ENCODE measurements at regions not wholly inside any gene's neighbourhood (a gene's known extent, or its start where the extent isn't known, plus 50 kb on each side); places are given as distances from the start of the nearest gene placed in this dataset.

GRCh38 chr1:199724049-199724448 lies 303.5 kb upstream of the NR5A2 start:
- no peak for DNase-seq
- TF ChIP-seq CTCF (IDR thresholded peaks at IDR 0.05) (no peak), POLR2A (IDR thresholded peaks at IDR 0.05) (no peak)
- 96 to 97% methylated on average over 1 of the region's 1 CpG for WGBS, 2 donors
- Histone ChIP-seq H3K4me3 (replicated peaks in 1 of 3) (no peak overlapping the region), H3K27me3 (no peaks in the 10 kb centered on the region), H3K9me3 (no peaks in the 10 kb centered on the region), H3K36me3 (no peaks in the 10 kb centered on the region), H3K4me1 (no peaks in the 10 kb centered on the region), H3K27ac (no peak overlapping the region)
- intact Hi-C loops (cut with DNase I), result no loop called here

GRCh38 chr1:199725002-199725565 lies 302.4 kb upstream of the NR5A2 start:
- no peaks in the 10 kb centered on the region for H3K4me1 ChIP-seq
- no peak for DNase-seq
- no peaks in the 10 kb centered on the region for H3K27me3 ChIP-seq
- no peak overlapping the region for H3K27ac ChIP-seq
- H3K9me3 ChIP-seq, result no peaks in the 10 kb centered on the region
- no peaks in the 10 kb centered on the region for H3K36me3 ChIP-seq
- H3K4me3 ChIP-seq (replicated peaks in 1 of 3), result no peak overlapping the region
- 72 to 84% methylated on average over 3 of the region's 3 CpGs for WGBS, 2 donors
- intact Hi-C loops (cut with DNase I), result no loop called here
- TF ChIP-seq POLR2A (IDR thresholded peaks at IDR 0.05), result no peak
- no peak for TF ChIP-seq CTCF (IDR thresholded peaks at IDR 0.05)

- WGBS, 2 donors, result 96% methylated on average over 2 of the region's 2 CpGs
- Histone ChIP-seq H3K9me3 (no peaks in the 10 kb centered on the region), H3K4me1 (no peaks in the 10 kb centered on the region), H3K4me3 (replicated peaks in 1 of 3) (no peak overlapping the region), H3K36me3 (no peaks in the 10 kb centered on the region), H3K27me3 (no peaks in the 10 kb centered on the region), H3K27ac (no peak overlapping the region)
- TF ChIP-seq POLR2A (IDR thresholded peaks at IDR 0.05), result no peak
- no peak for TF ChIP-seq CTCF (IDR thresholded peaks at IDR 0.05)
- intact Hi-C loops (cut with DNase I), result no loop called here
- DNase-seq, result no peak
Measured at GRCh38 chr1:199727682-199728081, 299.8 kb upstream of the NR5A2 start.

- DNase-seq, result no peak
- intact Hi-C loops (cut with DNase I), result no loop called here
- WGBS, 2 donors, result 89 to 95% methylated on average over 2 of the region's 2 CpGs
Measured at GRCh38 chr1:199728345-199728744, 299.2 kb upstream of the NR5A2 start.

GRCh38 chr1:199733125-199733524 lies 294.4 kb upstream of the NR5A2 start:
- TF ChIP-seq POLR2A (IDR thresholded peaks at IDR 0.05) (no peak), CTCF (IDR thresholded peaks at IDR 0.05) (no peak)
- Histone ChIP-seq H3K9me3 (no peaks in the 10 kb centered on the region), H3K4me1 (no peaks in the 10 kb centered on the region), H3K27ac (no peak overlapping the region), H3K4me3 (replicated peaks in 1 of 3) (no peak overlapping the region), H3K27me3 (no peaks in the 10 kb centered on the region), H3K36me3 (no peaks in the 10 kb centered on the region)
- intact Hi-C loops (cut with DNase I), result no loop called here
- 78 to 83% methylated on average over 2 of the region's 2 CpGs for WGBS, 2 donors
- DNase-seq, result no peak

More at GRCh38 chr1:199728345-199728744, 299.2 kb upstream of the NR5A2 start:
- no peaks in the 10 kb centered on the region for H3K4me1 ChIP-seq
- H3K4me3 ChIP-seq (replicated peaks in 1 of 3), result no peak overlapping the region
- H3K27ac ChIP-seq, result no peak overlapping the region
- no peak for TF ChIP-seq POLR2A (IDR thresholded peaks at IDR 0.05)
- TF ChIP-seq CTCF (IDR thresholded peaks at IDR 0.05), result no peak
- no peaks in the 10 kb centered on the region for H3K9me3 ChIP-seq
- no peaks in the 10 kb centered on the region for H3K27me3 ChIP-seq
- H3K36me3 ChIP-seq, result no peaks in the 10 kb centered on the region

Measured in thyroid gland (tissue), 4 donors.